ENCODE measurements at regions not wholly inside any gene's neighbourhood (a gene's known extent, or its start where the extent isn't known, plus 50 kb on each side); places are given as distances from the start of the nearest gene placed in this dataset.

- H3K27ac ChIP-seq (ENCODE audit: low read depth in 1 of 2, low read length in 2 of 2), result no peak overlapping the region
- TF ChIP-seq HNF4A (conservative IDR thresholded peaks at IDR 0.05) (no peak), TAF1 (conservative IDR thresholded peaks at IDR 0.05) (no peak), MAX (IDR thresholded peaks at IDR 0.05) (no peak), RXRA (IDR thresholded peaks at IDR 0.05) (no peak), RAD21 (IDR thresholded peaks at IDR 0.05) (no peak), NR2F2 (IDR thresholded peaks at IDR 0.05) (no peak), FOXA2 (IDR thresholded peaks at IDR 0.05) (no peak), ATF3 (IDR thresholded peaks at IDR 0.05) (no peak), HNF4G (IDR thresholded peaks at IDR 0.05) (no peak)
- peaks cover 0 to 5% (median 0%) of the 10 kb centered on the region in 4 donors for H3K27me3 ChIP-seq (ENCODE audit: control insufficient read depth in 4 of 4, insufficient read depth in 4 of 4, low read length in 3 of 4)
- H3K4me3 ChIP-seq (ENCODE audit: low read depth in 1 of 3, low read length in 3 of 3), result no peak overlapping the region
- H3K4me1 ChIP-seq (ENCODE audit: control insufficient read depth in 4 of 4, insufficient read depth in 4 of 4, low read length in 3 of 4), result no peaks in the 10 kb centered on the region
- H3K9ac ChIP-seq (ENCODE audit: low read depth in 1 of 2, low read length in 2 of 2), result no peak overlapping the region
- DNase-seq (ENCODE audit: low spot score), result no peak
- no peaks in the 10 kb centered on the region for H3K36me3 ChIP-seq (ENCODE audit: control insufficient read depth in 4 of 4, insufficient read depth in 3 of 4, low read depth in 1 of 4, low read length in 3 of 4)
- no peaks in the 10 kb centered on the region for H3K9me3 ChIP-seq (ENCODE audit: control insufficient read depth in 4 of 4, low read length in 3 of 4)
Observed at GRCh38 chr4:163666332-163666873, 171.9 kb downstream of the TMA16 start.

- no peak for TF ChIP-seq REST (IDR thresholded peaks at IDR 0.05)
- TF ChIP-seq NR2F2 (IDR thresholded peaks at IDR 0.05), result no peak
- TF ChIP-seq ZBTB33 (IDR thresholded peaks at IDR 0.05), result no peak
- peaks cover 0 to 5% (median 1%) of the 10 kb centered on the region in 4 donors for H3K27me3 ChIP-seq (ENCODE audit: control insufficient read depth in 4 of 4, insufficient read depth in 4 of 4, low read length in 3 of 4)
- H3K9me3 ChIP-seq (ENCODE audit: control insufficient read depth in 4 of 4, low read length in 3 of 4), result no peaks in the 10 kb centered on the region
- 70% methylated on average over 3 of the region's 3 CpGs for WGBS
- no peaks in the 10 kb centered on the region for H3K36me3 ChIP-seq (ENCODE audit: control insufficient read depth in 4 of 4, insufficient read depth in 3 of 4, low read depth in 1 of 4, low read length in 3 of 4)
- no peak overlapping the region for H3K27ac ChIP-seq (ENCODE audit: low read depth in 1 of 2, low read length in 2 of 2)
- no peak overlapping the region for H3K9ac ChIP-seq (ENCODE audit: low read depth in 1 of 2, low read length in 2 of 2)
- no peaks in the 10 kb centered on the region for H3K4me1 ChIP-seq (ENCODE audit: control insufficient read depth in 4 of 4, insufficient read depth in 4 of 4, low read length in 3 of 4)
- H3K4me3 ChIP-seq (ENCODE audit: low read depth in 1 of 3, low read length in 3 of 3), result no peak overlapping the region
- DNase-seq (ENCODE audit: low spot score), result no peak
Observed at GRCh38 chr4:163672751-163673150, 178.3 kb downstream of the TMA16 start.

All from liver (tissue), 7 donors.